Left ventricle myocardium inferior (tissue), 1 donor: ENCODE measurements at regions not wholly inside any gene's neighbourhood (a gene's known extent, or its start where the extent isn't known, plus 50 kb on each side); places are given as distances from the start of the nearest gene placed in this dataset.
"Not testable (repeated sequence)": the region's sequence is repeated elsewhere in the genome, so short reads cannot be mapped to it uniquely, and the experiment has no call there.

Experiments
- DNase-seq: peaks from one replicate; pipeline ENCODE4 v3.0.0-alpha.2; 2020
- H3K27ac ChIP-seq: fragments of 200-600 bp; replicated peaks from 2 replicates; pipeline ENCODE4 v1.8.0; 2021
- H3K27me3 ChIP-seq: fragments of 200-600 bp; 2 replicates; pipeline ENCODE4 v1.8.0; 2021; ENCODE audit warnings: low read depth
- H3K36me3 ChIP-seq: fragments of 200-600 bp; 2 replicates; pipeline ENCODE4 v1.8.0; 2021
- H3K4me1 ChIP-seq: fragments of 200-600 bp; 2 replicates; pipeline ENCODE4 v1.8.0; 2021
- H3K4me3 ChIP-seq: fragments of 200-600 bp; 2 replicates; pipeline ENCODE4 v1.8.0; 2021; ENCODE audit warnings: mild to moderate bottlenecking, moderate library complexity
- H3K9me3 ChIP-seq: fragments of 200-600 bp; replicated peaks from 2 replicates; pipeline ENCODE4 v1.8.0; 2021
- CTCF ChIP-seq: fragments of 200-600 bp; IDR thresholded peaks from 2 replicates; pipeline ENCODE4 v1.8.0; 2021; ENCODE audit warnings: antibody characterized with exemption, mild to moderate bottlenecking, borderline replicate concordance
- intact Hi-C: fragments of 100-400 bp; cut with micrococcal nuclease; formaldehyde crosslinking; loops from one replicate; pipeline ENCODE4 v1.11.0; 2022
- donor health status: DM: no; HTN: yes; CAD: no; lungs with severe emphysema.

GRCh38 chr10:52387744-52388143 is 73.7 kb downstream of the DKK1 start:
- H3K36me3 ChIP-seq = no peaks in the 10 kb centered on the region
- H3K27ac ChIP-seq = no peak overlapping the region
- H3K4me3 ChIP-seq = no peak overlapping the region
- no peak for DNase-seq
- no peaks in the 10 kb centered on the region for H3K27me3 ChIP-seq
- no peaks in the 10 kb centered on the region for H3K9me3 ChIP-seq
- H3K4me1 ChIP-seq = no peaks in the 10 kb centered on the region
- no peak for TF ChIP-seq CTCF
- intact Hi-C loops = no loop called here

- DNase-seq = no peak
- Histone ChIP-seq H3K9me3 (no peaks in the 10 kb centered on the region), H3K27me3 (no peaks in the 10 kb centered on the region), H3K27ac (no peak overlapping the region), H3K36me3 (no peaks in the 10 kb centered on the region), H3K4me1 (no peaks in the 10 kb centered on the region), H3K4me3 (no peak overlapping the region)
- intact Hi-C loops = no loop called here
- TF ChIP-seq CTCF = no peak
Measured at GRCh38 chr10:52390388-52390787, 76.3 kb downstream of the DKK1 start.

- H3K27me3 ChIP-seq = no peaks in the 10 kb centered on the region
- no peak for TF ChIP-seq CTCF
- H3K4me3 ChIP-seq = no peak overlapping the region
- DNase-seq = no peak
- H3K36me3 ChIP-seq = no peaks in the 10 kb centered on the region
- no peaks in the 10 kb centered on the region for H3K9me3 ChIP-seq
- H3K27ac ChIP-seq = no peak overlapping the region
- no peaks in the 10 kb centered on the region for H3K4me1 ChIP-seq
- intact Hi-C loops = no loop called here
Measured at GRCh38 chr10:52391927-52392602, 78.0 kb downstream of the DKK1 start.

GRCh38 chr10:52394246-52394645 is 80.2 kb downstream of the DKK1 start:
- Histone ChIP-seq H3K27me3 (no peaks in the 10 kb centered on the region), H3K4me1 (no peaks in the 10 kb centered on the region), H3K27ac (no peak overlapping the region), H3K36me3 (no peaks in the 10 kb centered on the region), H3K4me3 (no peak overlapping the region), H3K9me3 (peaks cover under 1% of the 10 kb centered on the region)
- TF ChIP-seq CTCF = no peak
- intact Hi-C loops = no loop called here
- DNase-seq = no peak

GRCh38 chr10:52400562-52400961 is 86.5 kb downstream of the DKK1 start:
- no peaks in the 10 kb centered on the region for H3K36me3 ChIP-seq
- DNase-seq = no peak

GRCh38 chr10:52403801-52404200 is 89.7 kb downstream of the DKK1 start:
- H3K27ac ChIP-seq, H3K4me1 ChIP-seq, DNase-seq, H3K4me3 ChIP-seq, H3K36me3 ChIP-seq, H3K27me3 ChIP-seq, intact Hi-C loops: not testable (repeated sequence)
- H3K9me3 ChIP-seq = peaks cover 32% of the 10 kb centered on the region

More at GRCh38 chr10:52400562-52400961, 86.5 kb downstream of the DKK1 start:
- no peak overlapping the region for H3K27ac ChIP-seq
- no peaks in the 10 kb centered on the region for H3K27me3 ChIP-seq
- H3K9me3 ChIP-seq = peaks cover 29% of the 10 kb centered on the region
- intact Hi-C loops = no loop called here
- no peak for TF ChIP-seq CTCF
- no peak overlapping the region for H3K4me3 ChIP-seq
- H3K4me1 ChIP-seq = no peaks in the 10 kb centered on the region
